ENCODE measurements at regions not wholly inside any gene's neighbourhood (a gene's known extent, or its start where the extent isn't known, plus 50 kb on each side); places are given as distances from the start of the nearest gene placed in this dataset.
A peak's percentile ranks its signal among the peaks of the same experiment; 100 is the strongest.

DNA sequence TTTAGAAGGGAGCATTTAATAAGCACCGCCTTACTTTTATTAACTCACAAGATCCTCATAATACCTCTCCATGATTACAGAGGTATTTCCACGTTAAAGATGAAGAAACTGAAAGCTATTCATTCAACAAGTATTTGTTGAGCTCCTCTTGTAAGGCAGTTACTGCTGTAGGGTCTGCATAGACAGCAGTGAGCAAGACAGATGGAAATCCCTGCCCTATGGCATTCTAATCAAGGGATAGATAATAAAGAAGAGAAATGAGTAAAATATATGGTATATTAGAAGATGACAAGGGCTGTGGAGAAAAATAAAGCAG is 77.8 kb upstream of the CTNNBL1 start:
- Histone ChIP-seq H3K4me1 (ENCODE audit: control insufficient read depth in 1 of 2, insufficient read depth in 2 of 2, low read length in 2 of 2) (no peaks in the 10 kb centered on the region), H2AFZ (ENCODE audit: low read depth, low read length, poor library complexity, severe bottlenecking) (no peak overlapping the region), H3K36me3 (ENCODE audit: control insufficient read depth in 1 of 2, insufficient read depth in 2 of 2, low read length in 2 of 2) (no peaks in the 10 kb centered on the region), H3K4me3 (replicated peaks in 1 of 2; ENCODE audit: low read depth in 1 of 2, low read length in 2 of 2) (no peak overlapping the region), H4K20me1 (ENCODE audit: insufficient read depth) (no peaks in the 10 kb centered on the region), H3K4me2 (ENCODE audit: low read length) (no peak overlapping the region), H3K27me3 (ENCODE audit: insufficient read depth, low read length) (peaks cover 31% of the 10 kb centered on the region), H3K9me3 (ENCODE audit: control insufficient read depth in 1 of 2, insufficient read depth in 1 of 2, low read depth in 1 of 2, low read length in 2 of 2) (no peaks in the 10 kb centered on the region), H3K79me2 (ENCODE audit: insufficient read depth, low read length) (no peaks in the 10 kb centered on the region), H3K9ac (ENCODE audit: low read length) (no peak overlapping the region), H3K27ac (ENCODE audit: low read depth, low read length) (no peak overlapping the region), H3K9me2 (ENCODE audit: insufficient read depth) (no peaks in the 10 kb centered on the region)
- no peak; the same call in 1 of the 2 replicates for ATAC-seq
- ChIA-PET RAD21 (ENCODE audit: low non-redundant PET in 1 of 2, low total read pairs in 2 of 2, uncharacterized antibody in 2 of 2, unreplicated experiment in 2 of 2) (interaction anchor here in 1 of 2 experiments (0.5 kb wide), 1 partner anchor 19 kb away, joined by 3 read pairs; no protein-coding TSS in a partner anchor), CTCF (no interaction called here), POLR2A (no interaction called here)
- TF ChIP-seq TCF7L2 (IDR thresholded peaks at IDR 0.05; ENCODE audit: borderline replicate concordance, extremely low read depth, insufficient read depth, insufficient read length) (no peak), FOSL1 (IDR thresholded peaks at IDR 0.05; ENCODE audit: low read depth) (no peak), ELF1 (IDR thresholded peaks at IDR 0.05; ENCODE audit: borderline replicate concordance, low read depth) (no peak), CEBPB (IDR thresholded peaks at IDR 0.05; ENCODE audit: low read depth) (no peak)
- TF ChIP-seq, protein P1, sequence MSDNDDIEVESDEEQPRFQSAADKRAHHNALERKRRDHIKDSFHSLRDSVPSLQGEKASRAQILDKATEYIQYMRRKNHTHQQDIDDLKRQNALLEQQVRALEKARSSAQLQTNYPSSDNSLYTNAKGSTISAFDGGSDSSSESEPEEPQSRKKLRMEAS (IDR thresholded peaks at IDR 0.05): no peak
- intact Hi-C loops (cut with micrococcal nuclease): no loop called here
- BruUV-seq (replicated peaks): no TSS peak
- no peak for DNase-seq (ENCODE audit: low read depth, low spot score)

DNA sequence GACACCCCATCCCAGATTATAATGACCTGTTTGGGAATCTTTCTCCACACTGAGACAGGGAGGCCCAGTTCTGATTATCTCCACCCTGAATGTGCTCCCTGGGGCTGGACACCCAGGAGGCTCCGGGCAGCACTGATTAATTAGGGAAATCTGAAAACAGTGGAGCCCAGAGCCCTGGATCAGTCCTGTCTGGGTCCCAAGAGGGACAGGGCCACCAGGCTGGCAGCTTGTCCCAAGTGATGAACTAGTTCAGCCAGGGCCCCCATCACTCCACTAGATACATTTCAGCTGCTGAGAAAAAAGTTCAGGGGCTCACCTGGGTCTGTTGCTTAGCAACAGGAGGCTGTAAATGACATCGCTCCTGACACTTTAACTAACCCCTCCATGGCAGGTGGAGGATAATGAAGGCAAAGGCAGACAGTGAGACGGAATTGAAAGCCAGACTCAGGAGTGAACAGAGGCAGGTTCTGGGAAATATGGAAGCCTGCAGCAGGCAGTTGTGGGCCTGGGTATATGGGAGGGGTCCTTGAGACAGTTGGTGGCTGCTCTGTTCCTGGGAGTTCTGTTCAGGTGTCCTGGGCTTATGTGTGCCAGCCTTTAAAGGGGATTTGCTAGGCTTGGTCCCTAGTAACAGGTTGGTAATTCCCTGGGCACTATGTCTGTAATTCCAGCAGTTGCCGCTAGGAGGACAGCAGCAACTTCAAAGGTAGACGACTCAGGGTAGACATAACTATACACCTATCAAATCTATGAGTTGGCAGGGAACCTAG is 78.3 kb upstream of the CTNNBL1 start:
- BruUV-seq (replicated peaks): no TSS peak
- POLR2A ChIA-PET: no interaction called here
- RAD21 ChIA-PET (ENCODE audit: low non-redundant PET in 1 of 2, low total read pairs in 2 of 2, uncharacterized antibody in 2 of 2, unreplicated experiment in 2 of 2): no interaction called here

More for the DNA sequence above, 78.3 kb upstream of the CTNNBL1 start:
- H3K9me3 ChIP-seq (ENCODE audit: control insufficient read depth in 1 of 2, insufficient read depth in 1 of 2, low read depth in 1 of 2, low read length in 2 of 2): no peaks in the 10 kb centered on the region
- ATAC-seq: peak; percentile 94
- intact Hi-C loops (cut with micrococcal nuclease): no loop called here
- H3K4me1 ChIP-seq (ENCODE audit: control insufficient read depth in 1 of 2, insufficient read depth in 2 of 2, low read length in 2 of 2): no peaks in the 10 kb centered on the region
- no peaks in the 10 kb centered on the region for H3K36me3 ChIP-seq (ENCODE audit: control insufficient read depth in 1 of 2, insufficient read depth in 2 of 2, low read length in 2 of 2)
- no peaks in the 10 kb centered on the region for H3K79me2 ChIP-seq (ENCODE audit: insufficient read depth, low read length)
- CTCF ChIA-PET: no interaction called here
- no peak overlapping the region for H3K4me3 ChIP-seq (replicated peaks in 1 of 2; ENCODE audit: low read depth in 1 of 2, low read length in 2 of 2)
- peak; percentile 46 for DNase-seq (ENCODE audit: low read depth, low spot score)
- no peaks in the 10 kb centered on the region for H4K20me1 ChIP-seq (ENCODE audit: insufficient read depth)
- TF ChIP-seq, protein P2, sequence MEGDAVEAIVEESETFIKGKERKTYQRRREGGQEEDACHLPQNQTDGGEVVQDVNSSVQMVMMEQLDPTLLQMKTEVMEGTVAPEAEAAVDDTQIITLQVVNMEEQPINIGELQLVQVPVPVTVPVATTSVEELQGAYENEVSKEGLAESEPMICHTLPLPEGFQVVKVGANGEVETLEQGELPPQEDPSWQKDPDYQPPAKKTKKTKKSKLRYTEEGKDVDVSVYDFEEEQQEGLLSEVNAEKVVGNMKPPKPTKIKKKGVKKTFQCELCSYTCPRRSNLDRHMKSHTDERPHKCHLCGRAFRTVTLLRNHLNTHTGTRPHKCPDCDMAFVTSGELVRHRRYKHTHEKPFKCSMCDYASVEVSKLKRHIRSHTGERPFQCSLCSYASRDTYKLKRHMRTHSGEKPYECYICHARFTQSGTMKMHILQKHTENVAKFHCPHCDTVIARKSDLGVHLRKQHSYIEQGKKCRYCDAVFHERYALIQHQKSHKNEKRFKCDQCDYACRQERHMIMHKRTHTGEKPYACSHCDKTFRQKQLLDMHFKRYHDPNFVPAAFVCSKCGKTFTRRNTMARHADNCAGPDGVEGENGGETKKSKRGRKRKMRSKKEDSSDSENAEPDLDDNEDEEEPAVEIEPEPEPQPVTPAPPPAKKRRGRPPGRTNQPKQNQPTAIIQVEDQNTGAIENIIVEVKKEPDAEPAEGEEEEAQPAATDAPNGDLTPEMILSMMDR (IDR thresholded peaks at IDR 0.05 in 2 of 3, conservative IDR thresholded peaks at IDR 0.05 in 1 of 3; ENCODE audit: borderline replicate concordance in 1 of 3, insufficient read depth in 1 of 3, low read depth in 2 of 3, low read length in 2 of 3): peak; percentile 14 to 82 (median 76); a peak in 4 of 6 replicates
- TF ChIP-seq POLR2A (IDR thresholded peaks at IDR 0.05; ENCODE audit: borderline replicate concordance, extremely low read depth, insufficient read depth, insufficient read length) (no peak), RAD21 (IDR thresholded peaks at IDR 0.05; ENCODE audit: low read depth) (peak; percentile 35; the same call in 1 of the 2 replicates), TCF7L2 (IDR thresholded peaks at IDR 0.05; ENCODE audit: borderline replicate concordance, extremely low read depth, insufficient read depth, insufficient read length) (peak; percentile 88)
- H3K27me3 ChIP-seq (ENCODE audit: insufficient read depth, low read length): peaks cover 25% of the 10 kb centered on the region
- H3K9me2 ChIP-seq (ENCODE audit: insufficient read depth): no peaks in the 10 kb centered on the region
- H2AFZ ChIP-seq (ENCODE audit: low read depth, low read length, poor library complexity, severe bottlenecking): no peak overlapping the region
- no peak overlapping the region for H3K4me2 ChIP-seq (ENCODE audit: low read length)
- H3K9ac ChIP-seq (ENCODE audit: low read length): no peak overlapping the region
- no peak overlapping the region for H3K27ac ChIP-seq (ENCODE audit: low read depth, low read length)

All from HCT116 (cell line).